Activated CD4-positive, alpha-beta T cell treated with anti-CD3 and anti-CD28 coated beads for 24 hours (primary cell): ENCODE measurements at regions not wholly inside any gene's neighbourhood (a gene's known extent, or its start where the extent isn't known, plus 50 kb on each side); places are given as distances from the start of the nearest gene placed in this dataset.
A peak's percentile ranks its signal among the peaks of the same experiment; 100 is the strongest.

Experiments used
- DNase-seq, 2 donors: peaks; one replicate each; pipeline ENCODE4 v3.0.0-alpha.2; 2020; ENCODE audit warnings: low read depth in 2 of 2

GRCh38 chr4:54992266-54992665 is 133.1 kb downstream of the KDR start:
- DNase-seq, result no peak

- DNase-seq, result no peak
These were observed 136.7 kb downstream of the KDR start for GRCh38 chr4:54988655-54989054.

- no peak for DNase-seq
These were observed 139.1 kb downstream of the KDR start for GRCh38 chr4:54986095-54986846.

GRCh38 chr4:54976682-54977081 is 148.7 kb downstream of the KDR start:
- no peak for DNase-seq

- no peak for DNase-seq
These were observed 149.4 kb downstream of the KDR start for GRCh38 chr4:54976031-54976430.

- DNase-seq, result no peak
These were observed 151.6 kb downstream of the KDR start for GRCh38 chr4:54973784-54974183.

GRCh38 chr4:54971474-54971950 is 153.9 kb downstream of the KDR start:
- no peak for DNase-seq

GRCh38 chr4:54967289-54967688 is 158.1 kb downstream of the KDR start:
- DNase-seq, result no peak

GRCh38 chr4:54961357-54961975 is 163.9 kb downstream of the KDR start:
- no peak for DNase-seq

- no peak for DNase-seq
These were observed 165.7 kb downstream of the KDR start for GRCh38 chr4:54959651-54960116.

GRCh38 chr4:54959131-54959530 is 166.3 kb downstream of the KDR start:
- no peak for DNase-seq

GRCh38 chr4:54958236-54958635 is 167.2 kb downstream of the KDR start:
- DNase-seq, result no peak

GRCh38 chr4:54954656-54955388 is 170.6 kb downstream of the KDR start:
- no peak for DNase-seq

GRCh38 chr4:54946741-54947140 is 178.7 kb downstream of the KDR start:
- DNase-seq, result no peak

- no peak for DNase-seq
These were observed 179.6 kb downstream of the KDR start for GRCh38 chr4:54945838-54946237.

- DNase-seq, result no peak
These were observed 182.7 kb downstream of the KDR start for GRCh38 chr4:54942721-54943120.

GRCh38 chr4:54941994-54942552 is 183.3 kb downstream of the KDR start:
- DNase-seq, result no peak

GRCh38 chr4:54940996-54941865 is 184.2 kb downstream of the KDR start:
- DNase-seq, result peak; percentile 3 to 18

GRCh38 chr4:54937501-54937900 is 187.9 kb downstream of the KDR start:
- DNase-seq, result no peak

- no peak for DNase-seq
These were observed 191.8 kb downstream of the KDR start for GRCh38 chr4:54933579-54933978.

- no peak for DNase-seq
These were observed 195.2 kb downstream of the KDR start for GRCh38 chr4:54930226-54930625.
